Stimulated activated CD8-positive, alpha-beta memory T cell treated with anti-CD3 and anti-CD28 coated beads, Interleukin-7, amount 100 ng/mL, for 1 hour (primary cell): ENCODE measurements at regions not wholly inside any gene's neighbourhood (a gene's known extent, or its start where the extent isn't known, plus 50 kb on each side); places are given as distances from the start of the nearest gene placed in this dataset.
"Not testable (repeated sequence)": the region's sequence is repeated elsewhere in the genome, so short reads cannot be mapped to it uniquely, and the experiment has no call there.

Source experiments
- DNase-seq, 2 donors: peaks; one replicate each; pipeline ENCODE4 v3.0.0-alpha.2; 2020; ENCODE audit warnings: low read depth in 2 of 2

DNA sequence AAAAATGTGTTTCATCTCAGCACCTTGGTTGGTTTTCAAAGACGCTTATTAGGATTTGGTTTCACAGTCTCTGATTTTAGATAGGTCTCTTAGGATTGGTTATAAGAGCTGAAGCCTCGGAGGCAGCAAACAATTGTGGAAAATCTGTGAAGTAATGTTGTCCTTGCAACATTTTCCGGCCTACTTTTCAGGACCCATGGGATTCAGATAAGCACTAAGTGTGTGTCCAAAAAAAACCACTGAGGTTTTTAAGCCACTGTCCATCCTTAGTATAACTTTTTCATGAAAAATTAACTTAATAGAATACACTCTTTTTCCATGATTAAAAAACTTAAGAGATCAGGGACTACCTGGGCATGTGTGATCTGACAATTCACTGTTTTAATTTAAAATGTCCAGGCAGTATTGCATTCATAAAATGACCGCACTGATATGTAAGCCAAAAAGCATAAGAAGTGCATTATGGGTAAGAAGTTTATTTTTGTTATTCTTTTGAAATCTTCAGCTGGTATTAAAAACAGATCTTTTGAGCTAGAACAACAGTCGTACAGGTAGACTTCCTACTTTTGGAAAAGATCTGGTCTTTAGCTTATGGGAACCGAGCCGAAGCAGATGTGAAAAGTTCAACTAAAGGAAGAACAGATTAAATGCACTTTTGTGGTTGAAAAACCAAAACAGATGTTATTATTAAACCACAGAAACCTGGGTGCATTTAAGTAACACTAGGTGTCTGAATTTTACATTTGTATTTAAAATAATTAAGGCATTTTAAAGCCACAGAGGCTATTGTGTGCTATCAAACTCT lies 479.4 kb upstream of the ZEB2 start:
- no peak for DNase-seq

- no peak for DNase-seq
Observed at GRCh38 chr2:144998435-144998834, 478.5 kb upstream of the ZEB2 start.

DNA sequence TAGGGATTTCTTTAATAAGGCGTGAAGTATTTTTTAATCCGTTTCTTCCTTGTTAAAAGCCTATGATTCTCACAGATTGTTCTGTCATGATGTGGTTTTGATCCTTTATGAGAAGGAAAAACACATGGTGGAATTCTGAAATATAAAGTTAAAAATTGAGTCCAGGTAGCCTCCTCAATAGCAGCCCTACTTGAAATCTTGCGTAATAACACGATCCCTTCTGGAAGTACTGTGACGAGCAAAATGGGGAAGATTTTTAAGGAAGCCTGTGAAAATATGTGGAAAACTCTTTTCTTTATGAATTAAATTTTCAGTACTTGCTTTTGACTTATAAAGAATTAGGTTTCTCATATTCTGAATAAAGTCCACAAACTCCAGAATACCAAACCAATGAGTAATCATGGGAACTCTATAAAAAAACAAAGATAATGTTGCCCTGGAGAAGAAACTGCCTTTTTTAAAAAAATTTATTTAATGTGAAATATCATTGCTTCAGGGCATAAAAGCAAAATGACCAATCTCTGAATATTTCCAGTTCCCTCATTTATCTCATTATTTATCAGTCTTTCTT lies 476.4 kb upstream of the ZEB2 start:
- no peak for DNase-seq

- no peak for DNase-seq
Observed at GRCh38 chr2:144995482-144995881, 475.6 kb upstream of the ZEB2 start.

DNA sequence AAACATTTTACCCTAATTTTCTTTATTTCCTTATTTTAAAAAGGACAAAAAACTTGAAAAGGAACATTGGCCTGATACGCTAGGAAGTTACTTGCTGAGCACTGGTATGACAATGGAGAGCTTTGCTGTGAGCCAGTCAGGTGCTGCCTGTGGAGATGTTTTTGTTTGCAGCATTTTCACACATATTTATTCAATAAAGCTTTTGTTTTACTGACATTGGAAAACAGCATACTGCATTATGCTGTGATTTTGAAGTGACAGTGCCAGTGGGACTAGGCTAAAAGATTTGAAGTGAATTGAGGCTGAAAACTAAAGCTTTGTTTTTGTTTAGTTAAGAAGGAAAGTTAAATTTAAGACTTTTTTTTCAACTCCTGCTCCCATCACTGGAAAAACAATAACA lies 470.7 kb upstream of the ZEB2 start:
- DNase-seq: no peak

DNA sequence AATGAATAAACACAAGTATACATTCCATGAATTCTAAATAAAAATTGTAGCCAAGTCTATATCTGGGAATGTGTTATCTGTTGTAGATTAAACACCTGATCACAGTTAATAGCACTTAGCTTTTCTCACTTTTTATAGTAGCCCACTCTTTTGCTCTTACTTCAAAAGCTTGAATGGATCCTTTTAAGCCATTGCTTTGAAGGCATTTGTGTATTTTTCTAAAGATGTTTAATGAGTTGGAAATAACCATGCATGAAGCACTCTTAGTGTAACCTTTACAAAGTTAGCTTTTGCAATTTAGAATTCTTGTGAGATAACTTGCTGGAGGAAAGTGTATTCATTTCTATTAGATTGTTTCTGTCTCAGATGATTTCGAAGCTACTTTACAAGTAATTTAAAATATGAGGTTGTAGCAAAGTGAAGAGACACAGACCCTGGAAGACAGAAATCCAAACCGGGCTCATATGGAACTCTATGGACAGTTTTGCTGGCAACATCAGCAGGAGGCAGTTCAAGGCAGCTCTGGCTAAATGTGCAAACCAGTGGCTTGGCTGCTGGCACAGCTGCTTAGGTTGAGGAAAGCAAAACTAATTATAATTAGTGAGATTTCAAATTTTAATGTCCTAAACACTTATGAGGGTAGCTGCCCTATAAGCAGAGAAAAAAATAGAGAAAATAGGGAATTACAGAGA lies 469.8 kb upstream of the ZEB2 start:
- DNase-seq: no peak

DNA sequence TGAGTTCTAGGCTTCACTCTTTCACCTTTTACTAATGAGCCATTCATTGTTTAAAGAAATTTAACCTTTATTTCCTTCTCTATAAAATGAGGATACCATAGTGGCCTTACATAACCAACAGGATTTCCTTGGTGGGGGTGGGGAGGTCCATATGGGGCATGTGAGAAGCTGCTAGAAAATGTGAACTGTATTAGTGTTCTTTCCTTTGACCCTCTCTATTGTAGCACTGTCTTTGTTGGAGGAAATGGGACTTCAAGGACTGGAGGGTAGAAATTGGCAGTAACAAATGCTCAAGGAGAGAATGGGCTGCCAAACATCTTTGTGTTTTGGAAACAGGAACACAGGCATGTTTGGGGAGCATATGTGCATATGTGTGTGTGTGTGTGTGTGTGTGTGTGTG lies 468.7 kb upstream of the ZEB2 start:
- DNase-seq: no peak

DNA sequence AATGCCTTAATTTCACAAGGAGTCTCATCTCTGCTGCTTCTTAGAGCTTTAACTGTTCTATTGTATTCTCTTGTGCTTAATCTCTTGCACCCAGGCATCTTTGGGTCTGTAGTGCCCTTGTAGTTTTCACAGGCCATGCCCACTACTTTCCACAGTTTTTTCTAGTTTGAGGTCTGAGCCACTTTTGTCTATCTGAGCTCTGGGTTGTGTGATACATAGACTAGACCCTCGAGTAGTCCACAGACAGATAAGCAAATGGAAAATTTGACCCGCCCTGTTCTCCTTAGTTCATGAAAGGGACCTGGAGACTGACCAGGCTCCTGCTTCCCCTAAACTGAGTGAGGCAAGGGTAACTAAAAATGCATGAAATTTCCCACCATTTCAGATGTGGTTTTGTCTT lies 466.8 kb upstream of the ZEB2 start:
- DNase-seq: no peak

DNA sequence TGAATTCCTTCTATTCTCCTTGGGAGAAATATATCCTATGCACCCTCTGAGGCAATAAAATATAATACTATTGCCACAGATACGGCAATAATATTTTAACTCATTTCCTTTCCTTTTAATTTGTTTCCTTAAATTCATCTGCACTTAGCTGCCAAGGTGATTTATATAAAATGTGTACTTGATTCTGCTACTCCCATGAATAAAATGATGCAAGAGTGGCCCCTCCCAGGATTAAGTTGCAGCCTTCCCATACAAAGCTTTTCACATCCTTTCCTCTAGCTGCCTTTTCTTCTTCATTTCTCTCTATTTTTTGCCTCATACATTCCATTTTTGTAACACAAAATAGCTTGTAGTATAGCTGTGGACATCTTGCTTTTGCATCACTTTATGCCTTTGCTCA lies 464.1 kb upstream of the ZEB2 start:
- no peak for DNase-seq

DNA sequence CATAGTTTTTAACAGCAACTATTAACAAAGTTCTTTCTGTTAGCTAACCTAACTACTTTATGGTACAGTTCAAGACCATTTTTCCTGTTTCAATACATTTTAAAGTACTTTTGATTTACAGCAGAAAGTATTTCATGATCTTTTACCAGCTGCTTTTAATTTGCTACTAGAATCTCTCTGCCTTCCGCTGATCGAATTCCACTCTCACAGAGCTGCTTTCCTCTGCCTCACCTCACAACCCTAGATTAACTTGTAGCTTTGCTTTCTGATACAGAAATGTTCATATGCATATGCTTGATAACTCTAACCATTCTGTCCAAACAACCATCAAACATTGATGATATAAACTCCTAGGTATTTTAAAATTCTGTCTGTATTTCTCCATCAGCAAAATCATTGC lies 463.2 kb upstream of the ZEB2 start:
- DNase-seq: no peak

GRCh38 chr2:144982481-144982880 lies 462.6 kb upstream of the ZEB2 start:
- no peak for DNase-seq

DNA sequence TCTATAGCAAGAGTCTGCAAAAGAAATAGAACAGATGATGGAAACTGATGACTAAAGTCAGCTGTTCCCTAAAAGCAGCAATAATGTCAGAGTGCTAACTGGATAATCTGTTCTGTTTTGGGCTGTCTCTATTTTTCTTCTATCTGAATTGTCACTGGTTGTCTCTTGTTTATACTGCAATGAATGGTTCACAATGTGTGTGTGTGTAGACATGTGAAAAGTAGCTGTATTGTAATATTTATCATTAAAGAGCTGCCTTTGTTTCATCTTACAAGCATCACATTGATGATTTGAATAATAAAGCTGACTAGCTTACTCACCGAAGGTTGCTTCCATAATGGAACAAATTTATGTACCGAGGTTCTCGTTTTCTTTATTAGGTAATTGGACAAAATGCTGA lies 456.0 kb upstream of the ZEB2 start:
- DNase-seq: no peak

- DNase-seq: no peak
Observed at GRCh38 chr2:144972676-144973075, 452.8 kb upstream of the ZEB2 start.

DNA sequence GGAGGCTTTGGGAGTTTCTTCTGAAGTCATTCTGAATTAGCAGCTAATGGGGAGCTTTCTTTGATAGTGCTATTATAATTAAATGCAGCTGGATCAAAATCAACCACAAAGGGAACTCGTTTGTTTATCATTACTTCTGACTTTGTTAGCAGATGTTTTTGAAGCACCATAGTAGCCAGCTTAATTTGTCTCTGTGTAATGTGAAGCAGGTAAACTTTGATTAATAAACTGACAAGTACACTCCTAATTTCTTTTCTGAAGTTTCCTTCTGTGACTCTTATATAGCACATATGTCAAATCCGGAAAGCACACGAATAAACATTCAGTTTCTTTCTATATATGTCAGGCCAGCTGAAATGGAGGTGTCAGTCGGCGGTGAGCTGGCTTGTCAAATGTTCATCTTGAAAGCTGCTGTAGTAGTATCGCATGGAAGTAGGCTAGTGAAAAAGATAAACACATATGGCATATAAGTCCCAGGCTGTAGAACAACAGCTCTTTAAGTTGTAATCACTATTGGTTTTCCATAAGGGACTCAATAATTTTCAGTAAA lies 451.9 kb upstream of the ZEB2 start:
- no peak for DNase-seq

DNA sequence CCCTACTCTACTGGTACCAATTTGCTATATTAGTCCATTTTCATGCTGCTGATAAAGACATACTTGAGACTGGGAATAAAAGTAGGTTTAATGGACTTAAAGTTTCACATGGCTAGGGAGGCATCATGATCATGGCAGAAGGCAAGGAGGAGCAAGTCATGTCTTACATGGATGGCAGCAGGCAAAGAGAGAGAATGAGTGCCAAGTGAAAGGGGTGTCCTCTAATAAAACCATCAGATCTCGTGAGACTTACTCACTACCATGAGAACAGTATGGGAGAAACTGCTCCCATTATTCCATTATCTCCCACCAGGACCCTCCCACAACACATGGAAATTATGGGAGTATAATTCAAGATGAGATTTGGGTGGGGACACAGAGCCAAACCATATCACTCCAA lies 450.5 kb upstream of the ZEB2 start:
- DNase-seq: not testable (repeated sequence)

DNA sequence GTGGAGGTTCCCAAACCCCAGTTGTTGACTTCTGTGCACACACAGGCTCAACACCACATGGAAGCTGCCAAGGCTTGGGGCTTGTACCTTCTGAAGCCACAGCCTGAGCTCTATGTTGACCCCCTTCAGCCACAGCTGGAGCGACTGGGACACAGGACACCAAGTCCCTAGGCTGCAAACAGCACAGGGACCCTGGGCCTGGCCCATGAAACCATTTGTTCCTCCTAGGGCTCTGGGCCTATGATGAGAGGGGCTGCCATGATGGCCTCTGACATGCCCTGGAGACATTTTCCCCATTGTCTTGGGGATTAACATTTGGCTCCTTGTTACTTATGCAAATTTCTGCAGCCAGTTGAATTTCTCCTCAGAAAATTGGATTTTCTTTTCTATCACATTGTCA lies 449.6 kb upstream of the ZEB2 start:
- not testable (repeated sequence) for DNase-seq

DNA sequence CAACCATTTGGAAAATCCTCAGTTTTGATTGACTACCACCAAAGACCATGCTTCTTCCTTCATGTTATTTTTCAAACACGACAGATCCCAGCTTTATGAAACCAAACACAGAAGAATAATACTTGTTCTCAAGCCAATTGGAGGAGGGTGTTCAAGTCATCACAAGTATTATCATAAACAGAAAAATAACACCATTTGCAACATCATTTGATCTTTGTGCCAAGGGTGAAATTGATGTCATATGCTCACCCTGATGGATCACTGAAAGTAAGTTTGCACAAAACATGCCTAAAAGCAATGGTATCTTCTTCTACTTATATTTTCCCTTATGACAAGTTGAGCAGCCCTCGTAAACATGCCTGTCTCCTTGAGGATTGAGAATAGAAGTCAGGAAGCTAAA lies 448.0 kb upstream of the ZEB2 start:
- no peak for DNase-seq

DNA sequence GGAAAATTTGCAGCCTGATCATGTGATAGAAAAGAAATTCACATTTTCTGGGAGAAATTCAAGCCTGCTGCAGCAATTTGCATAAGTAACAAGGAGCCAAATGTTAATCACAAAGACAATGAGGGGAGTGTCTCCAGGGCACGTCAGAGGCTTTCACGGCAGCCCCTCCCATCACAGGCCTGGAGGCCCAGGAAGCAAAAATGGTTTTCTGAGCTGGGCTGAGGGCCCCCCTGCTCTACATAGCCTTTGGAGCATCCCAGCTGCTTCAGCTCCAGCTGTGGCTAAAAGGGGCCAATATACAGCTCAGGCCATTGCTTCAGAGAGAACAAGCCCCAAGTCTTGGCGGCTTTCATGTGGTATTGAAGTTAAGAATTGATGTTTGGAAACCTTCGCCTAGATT lies 445.3 kb upstream of the ZEB2 start:
- DNase-seq: no peak

GRCh38 chr2:144963031-144963430 lies 443.1 kb upstream of the ZEB2 start:
- DNase-seq: no peak

- DNase-seq: no peak
Observed at GRCh38 chr2:144959416-144959815, 439.5 kb upstream of the ZEB2 start.

GRCh38 chr2:144950899-144951560 lies 431.1 kb upstream of the ZEB2 start:
- no peak for DNase-seq

DNA sequence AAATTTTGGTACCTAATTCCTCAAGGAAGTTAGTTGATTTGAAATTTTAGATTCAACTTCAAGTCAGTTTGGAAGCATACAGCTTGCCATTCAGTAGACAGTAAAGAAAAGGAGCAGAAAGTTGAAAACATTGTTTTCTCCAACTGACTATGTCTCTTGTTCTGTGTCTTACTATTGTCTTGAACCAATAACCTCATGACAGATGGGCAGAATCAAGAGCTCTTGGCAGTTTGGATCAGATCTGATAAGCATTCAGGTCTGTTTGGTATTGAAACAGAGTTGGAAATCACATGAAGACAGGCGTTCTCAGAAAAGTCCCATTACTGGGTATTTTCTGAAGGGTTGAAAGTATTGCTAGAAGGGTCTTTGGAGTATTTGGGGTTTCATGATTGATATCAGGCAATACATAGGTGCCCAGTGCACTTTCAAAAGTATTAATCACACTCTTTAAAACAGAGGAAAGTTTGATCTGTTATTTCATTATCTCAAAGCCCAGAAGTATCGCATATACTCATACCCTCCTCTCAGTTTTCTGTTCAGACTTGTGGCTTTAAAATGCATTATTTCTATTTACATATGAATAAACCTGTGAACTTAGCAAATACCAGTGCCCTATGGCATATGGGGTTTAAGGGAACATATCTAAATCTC lies 428.4 kb upstream of the ZEB2 start:
- no peak for DNase-seq
